DMS79 (cell line): ENCODE measurements at regions not wholly inside any gene's neighbourhood (a gene's known extent, or its start where the extent isn't known, plus 50 kb on each side); places are given as distances from the start of the nearest gene placed in this dataset.
"Not testable (repeated sequence)": the region's sequence is repeated elsewhere in the genome, so short reads cannot be mapped to it uniquely, and the experiment has no call there.

ENCODE experiments used
- DNase-seq: peaks from one replicate; lab custom pipeline; 2025; lab: John Stamatoyannopoulos, UW

- not testable (repeated sequence) for DNase-seq
Measured at GRCh38 chr2:85969367-85969766, 80.6 kb upstream of the ST3GAL5 start.

DNA sequence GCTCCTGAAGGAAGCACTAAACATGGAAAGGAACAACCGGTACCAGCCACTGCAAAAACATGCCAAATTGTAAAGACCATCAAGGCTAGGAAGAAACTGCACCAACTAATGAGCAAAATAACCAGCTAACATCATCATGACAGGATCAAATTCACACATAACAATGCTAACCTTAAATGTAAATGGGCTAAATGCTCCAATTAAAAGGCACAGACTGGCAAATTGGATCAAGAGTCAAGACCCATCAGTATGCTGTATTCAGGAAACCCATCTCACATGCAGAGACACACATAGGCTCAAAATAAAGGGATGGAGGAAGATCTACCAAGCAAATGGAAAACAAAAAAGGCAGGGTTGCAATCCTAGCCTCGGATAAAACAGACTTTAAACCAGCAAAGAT lies 77.0 kb upstream of the ST3GAL5 start:
- DNase-seq: not testable (repeated sequence)

- DNase-seq: not testable (repeated sequence)
Measured at GRCh38 chr2:85963747-85964418, 75.1 kb upstream of the ST3GAL5 start.

- DNase-seq: no peak
Measured at GRCh38 chr2:85963068-85963467, 74.3 kb upstream of the ST3GAL5 start.

DNA sequence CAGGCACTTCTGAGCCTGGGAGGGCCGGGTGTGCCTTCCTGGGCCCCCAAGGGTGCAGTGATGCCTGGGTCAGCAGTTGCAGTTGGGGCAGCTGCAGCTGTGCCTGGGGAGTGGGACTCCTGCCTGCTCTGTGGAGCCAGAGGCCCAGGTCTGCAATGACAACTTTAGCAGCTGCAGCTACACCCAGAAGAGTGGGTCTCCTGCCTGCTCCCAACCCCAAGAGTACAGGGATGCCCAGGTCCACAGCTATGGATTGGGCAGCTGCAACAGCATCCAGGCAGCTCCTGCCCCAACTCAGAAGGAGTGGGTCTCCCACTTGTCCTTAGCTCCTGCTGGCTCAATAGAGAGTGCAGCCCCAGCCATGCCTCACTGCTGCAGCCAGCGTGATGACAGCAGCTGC lies 73.0 kb upstream of the ST3GAL5 start:
- no peak for DNase-seq

DNA sequence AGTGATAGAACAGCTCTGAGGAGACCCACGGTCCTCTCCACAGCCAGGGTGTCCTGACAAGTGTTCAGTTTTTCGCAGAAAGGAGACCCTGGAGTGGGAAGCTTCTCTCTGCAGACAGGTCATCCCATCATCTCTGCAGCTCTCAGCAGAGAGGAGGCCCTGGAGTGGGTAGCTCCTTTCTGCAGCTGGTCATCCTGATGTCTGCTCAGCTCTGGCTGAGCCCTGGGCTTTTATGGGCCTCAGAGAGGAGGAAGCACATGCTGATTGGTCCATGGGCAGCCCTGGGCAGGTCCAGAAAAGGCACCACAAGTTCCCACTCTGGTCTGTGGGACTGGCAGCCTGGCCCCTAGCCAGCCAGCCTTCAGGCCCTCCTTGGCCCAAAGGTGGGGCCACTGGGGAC lies 72.3 kb upstream of the ST3GAL5 start:
- no peak for DNase-seq

- no peak for DNase-seq
Measured at GRCh38 chr2:85959826-85960225, 71.0 kb upstream of the ST3GAL5 start.

GRCh38 chr2:85959185-85959584 lies 70.4 kb upstream of the ST3GAL5 start:
- no peak for DNase-seq

- no peak for DNase-seq
Measured at GRCh38 chr2:85958731-85959130, 69.9 kb upstream of the ST3GAL5 start.

- DNase-seq: no peak
Measured at GRCh38 chr2:85957256-85957655, 68.5 kb upstream of the ST3GAL5 start.

GRCh38 chr2:85956646-85957039 lies 67.9 kb upstream of the ST3GAL5 start:
- DNase-seq: no peak

DNA sequence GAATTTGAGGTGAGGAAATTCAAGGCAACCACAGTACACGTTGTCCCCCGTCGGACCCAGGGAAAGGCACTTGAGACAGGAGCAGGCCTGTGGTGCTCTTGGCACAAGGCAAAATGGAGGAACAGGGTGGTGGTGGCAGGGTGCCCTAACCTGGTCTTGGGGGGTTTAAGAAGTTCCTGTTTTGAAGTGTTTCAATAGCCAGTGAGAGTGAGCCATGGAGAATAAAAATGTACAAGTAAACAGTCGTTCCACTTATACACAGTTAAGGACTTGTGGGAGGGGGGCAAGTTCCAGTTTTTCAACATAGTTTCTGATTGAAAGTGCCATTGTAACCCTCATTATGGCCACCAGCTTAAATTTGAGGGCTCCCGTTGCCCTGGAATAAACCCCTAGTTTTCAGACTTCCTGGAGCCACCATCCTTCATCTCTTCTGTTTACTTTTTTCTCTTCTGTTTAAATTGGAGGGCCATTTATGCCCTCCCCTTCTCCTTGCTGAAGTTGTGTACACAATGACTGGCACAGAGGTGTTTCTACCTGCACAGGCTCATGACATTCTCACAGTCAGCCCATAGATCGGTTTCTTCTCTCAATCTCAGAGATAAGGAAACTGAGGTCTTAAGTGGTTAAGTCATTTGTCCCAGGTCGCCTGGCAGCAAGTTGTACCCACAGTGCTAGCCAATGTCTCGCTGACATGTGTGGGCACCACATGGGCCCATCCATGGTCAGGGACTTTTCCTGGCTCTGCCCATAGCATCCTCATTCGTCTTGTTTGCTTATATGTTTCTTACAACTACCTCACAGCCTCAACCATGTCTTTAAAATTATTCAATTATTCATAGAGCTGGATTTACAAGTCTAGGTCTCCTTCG lies 66.0 kb upstream of the ST3GAL5 start:
- peak; percentile 99 for DNase-seq

- no peak for DNase-seq
Measured at GRCh38 chr2:85954192-85954589, 65.4 kb upstream of the ST3GAL5 start.

DNA sequence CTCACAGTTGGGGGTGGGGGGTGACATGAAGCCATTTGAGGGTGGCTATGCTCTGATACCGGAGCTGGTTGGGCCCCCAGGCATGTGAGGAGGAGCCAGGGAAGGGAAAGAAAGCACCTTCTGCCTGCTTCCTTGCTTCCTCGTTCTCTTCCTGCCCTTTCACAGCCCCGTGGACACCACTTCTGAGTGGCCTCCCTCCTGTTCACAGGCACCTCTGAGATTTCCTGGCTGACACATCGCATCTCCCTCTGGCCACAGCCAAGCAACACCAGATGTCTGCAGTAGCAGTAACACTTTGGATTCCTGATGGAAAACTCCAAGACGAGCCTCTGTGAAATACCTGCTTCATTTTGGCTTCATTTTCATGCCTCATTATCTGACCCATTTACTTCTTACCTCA lies 64.7 kb upstream of the ST3GAL5 start:
- DNase-seq: no peak

GRCh38 chr2:85952196-85952734 lies 63.5 kb upstream of the ST3GAL5 start:
- DNase-seq: no peak

GRCh38 chr2:85951351-85952067 lies 62.7 kb upstream of the ST3GAL5 start:
- no peak for DNase-seq

DNA sequence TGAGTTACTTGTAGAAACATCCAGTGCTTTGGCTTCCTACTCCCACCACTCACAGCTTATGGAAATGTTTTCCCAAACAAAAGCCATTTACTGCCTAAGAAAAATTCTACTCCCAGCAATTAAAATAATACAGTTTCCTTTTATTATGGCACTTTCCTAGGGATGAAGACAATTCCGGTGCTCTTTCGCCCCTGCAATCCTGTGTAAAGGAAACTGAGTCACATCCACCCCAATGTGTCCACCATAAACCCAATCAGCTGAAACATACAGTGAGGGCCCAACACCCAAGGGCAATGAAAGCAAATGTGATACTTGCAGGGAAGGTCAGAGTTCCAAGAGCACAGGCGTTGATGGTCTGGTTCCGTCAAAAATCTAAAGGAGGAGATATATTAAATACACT lies 62.0 kb upstream of the ST3GAL5 start:
- no peak for DNase-seq

DNA sequence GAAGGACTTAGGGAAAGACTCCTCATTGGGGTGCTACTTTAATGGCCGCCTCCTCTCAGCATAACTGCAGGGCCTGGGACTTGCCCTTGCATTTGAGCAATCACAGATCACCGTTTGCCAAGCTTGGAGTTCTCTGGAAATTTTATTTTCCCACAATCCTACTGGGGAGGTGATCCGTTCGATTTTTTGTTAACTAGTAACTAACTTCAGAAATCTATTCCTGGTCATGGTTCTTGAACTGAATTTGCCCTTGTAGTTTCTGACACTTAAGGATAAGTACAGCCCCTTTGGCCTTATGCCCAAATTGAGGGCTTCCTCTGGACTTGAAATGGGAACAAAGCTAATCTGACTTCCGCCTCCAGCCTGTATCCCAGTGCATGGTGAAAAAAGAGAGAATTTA lies 60.5 kb upstream of the ST3GAL5 start:
- DNase-seq: peak; percentile 40

DNA sequence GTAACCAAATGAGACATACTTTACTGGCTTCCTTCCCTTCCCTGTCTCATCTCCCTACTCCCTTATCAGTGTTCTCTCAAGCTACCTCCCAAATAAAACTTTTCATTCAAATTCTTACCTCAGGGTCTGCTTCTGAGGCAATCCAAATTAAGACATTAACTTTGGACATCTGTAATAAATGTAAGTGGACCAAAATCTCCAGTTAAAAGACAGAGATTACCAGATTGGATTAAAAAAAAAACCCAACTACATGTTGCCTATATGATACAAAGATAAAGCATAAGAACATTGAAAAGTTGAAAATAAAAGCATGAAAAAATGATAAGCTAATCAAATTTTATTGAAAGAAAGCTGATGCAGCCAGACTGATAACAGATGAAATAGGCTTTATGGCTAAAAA lies 58.8 kb upstream of the ST3GAL5 start:
- no peak for DNase-seq

- no peak for DNase-seq
Measured at GRCh38 chr2:85945586-85945985, 56.8 kb upstream of the ST3GAL5 start.

DNA sequence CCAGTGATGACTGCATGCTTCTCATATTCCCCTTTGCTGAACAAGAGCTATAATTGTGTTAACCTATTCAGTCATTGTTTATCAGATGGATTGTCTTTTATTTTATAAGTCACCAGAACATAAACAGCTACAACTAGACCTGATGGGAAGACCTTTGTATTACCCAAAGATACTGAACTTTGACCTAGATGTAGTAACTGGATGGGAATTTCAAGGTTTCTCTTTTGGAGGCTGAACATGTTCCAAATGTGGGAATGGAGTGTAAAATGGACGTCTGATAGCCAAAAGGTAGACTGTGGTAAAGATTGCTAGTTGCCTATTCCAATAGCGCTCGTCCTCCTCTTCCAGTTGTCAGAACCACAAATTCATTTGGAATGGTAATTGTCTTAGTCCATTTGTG lies 56.4 kb upstream of the ST3GAL5 start:
- DNase-seq: no peak

DNA sequence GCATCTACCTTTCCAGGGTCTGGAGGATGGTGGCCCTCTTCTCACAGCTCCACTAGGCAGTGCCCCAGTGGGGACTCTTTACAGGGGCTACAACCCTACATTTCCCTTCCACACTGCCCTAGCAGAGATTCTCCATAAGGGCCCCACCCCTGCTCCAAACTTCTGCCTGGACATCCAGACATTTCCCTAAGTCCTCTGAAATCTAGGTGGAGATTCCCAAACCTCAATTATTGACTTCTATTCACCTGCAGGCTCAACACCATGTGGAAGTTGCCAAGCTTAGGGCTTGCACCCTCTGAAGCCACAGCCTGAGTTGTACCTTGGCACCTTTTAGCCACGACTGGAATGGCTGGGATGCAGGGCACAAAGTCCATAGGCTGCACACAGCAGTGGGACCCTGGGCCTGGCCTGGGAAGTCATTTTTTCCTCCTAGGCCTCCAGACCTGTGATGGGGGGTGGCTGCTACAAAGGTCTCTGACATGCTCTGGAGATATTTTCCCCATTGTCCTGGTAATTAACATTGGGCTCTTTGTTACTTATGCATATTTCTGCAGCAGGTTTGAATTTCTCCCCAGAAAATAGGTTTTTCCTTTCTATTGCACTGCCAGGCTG lies 53.7 kb upstream of the ST3GAL5 start:
- no peak for DNase-seq
